ENCODE measurements at regions not wholly inside any gene's neighbourhood (a gene's known extent, or its start where the extent isn't known, plus 50 kb on each side); places are given as distances from the start of the nearest gene placed in this dataset.

DNA sequence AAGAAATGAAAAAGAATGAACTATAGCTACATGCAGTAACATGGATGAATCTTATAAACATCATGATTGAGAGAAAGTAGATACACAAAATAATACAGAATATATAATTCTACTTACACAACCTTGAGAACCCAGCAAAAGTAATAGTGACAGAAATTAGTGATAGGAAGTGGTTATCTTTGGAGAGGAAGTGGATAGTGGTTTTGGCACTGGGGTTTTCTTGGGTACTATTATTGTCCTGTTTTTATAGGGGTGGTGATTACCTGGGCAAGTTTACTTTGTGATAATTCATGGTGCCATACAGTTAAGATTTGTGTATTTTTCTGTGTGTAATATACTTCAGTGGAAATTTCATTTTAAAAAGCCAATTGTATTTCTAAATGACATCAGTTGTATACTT, 352.7 kb downstream of the AEBP2 start:
- no peak for TF ChIP-seq SP1 (IDR thresholded peaks at IDR 0.05; ENCODE audit: low read depth)
- TF ChIP-seq, protein P1, sequence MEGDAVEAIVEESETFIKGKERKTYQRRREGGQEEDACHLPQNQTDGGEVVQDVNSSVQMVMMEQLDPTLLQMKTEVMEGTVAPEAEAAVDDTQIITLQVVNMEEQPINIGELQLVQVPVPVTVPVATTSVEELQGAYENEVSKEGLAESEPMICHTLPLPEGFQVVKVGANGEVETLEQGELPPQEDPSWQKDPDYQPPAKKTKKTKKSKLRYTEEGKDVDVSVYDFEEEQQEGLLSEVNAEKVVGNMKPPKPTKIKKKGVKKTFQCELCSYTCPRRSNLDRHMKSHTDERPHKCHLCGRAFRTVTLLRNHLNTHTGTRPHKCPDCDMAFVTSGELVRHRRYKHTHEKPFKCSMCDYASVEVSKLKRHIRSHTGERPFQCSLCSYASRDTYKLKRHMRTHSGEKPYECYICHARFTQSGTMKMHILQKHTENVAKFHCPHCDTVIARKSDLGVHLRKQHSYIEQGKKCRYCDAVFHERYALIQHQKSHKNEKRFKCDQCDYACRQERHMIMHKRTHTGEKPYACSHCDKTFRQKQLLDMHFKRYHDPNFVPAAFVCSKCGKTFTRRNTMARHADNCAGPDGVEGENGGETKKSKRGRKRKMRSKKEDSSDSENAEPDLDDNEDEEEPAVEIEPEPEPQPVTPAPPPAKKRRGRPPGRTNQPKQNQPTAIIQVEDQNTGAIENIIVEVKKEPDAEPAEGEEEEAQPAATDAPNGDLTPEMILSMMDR (IDR thresholded peaks at IDR 0.05 in 2 of 3, conservative IDR thresholded peaks at IDR 0.05 in 1 of 3; ENCODE audit: borderline replicate concordance in 1 of 3, insufficient read depth in 1 of 3, low read depth in 2 of 3, low read length in 2 of 3): no peak
- no peak for TF ChIP-seq POLR2A (IDR thresholded peaks at IDR 0.05; ENCODE audit: borderline replicate concordance, extremely low read depth, insufficient read depth, insufficient read length)
- no peak for TF ChIP-seq REST (IDR thresholded peaks at IDR 0.05; ENCODE audit: low read depth)
- TF ChIP-seq EZH2 (IDR thresholded peaks at IDR 0.05): no peak
- TF ChIP-seq CEBPB (IDR thresholded peaks at IDR 0.05; ENCODE audit: low read depth): no peak
- TF ChIP-seq ZFX (IDR thresholded peaks at IDR 0.05): no peak
- no peak for TF ChIP-seq POLR2AphosphoS5 (IDR thresholded peaks at IDR 0.05; ENCODE audit: low read depth, low read length)
- TF ChIP-seq SIN3A (IDR thresholded peaks at IDR 0.05; ENCODE audit: low read depth): no peak
- TF ChIP-seq ZNF274 (IDR thresholded peaks at IDR 0.05; ENCODE audit: low read depth, low read length): no peak
- no peak for TF ChIP-seq RAD21 (IDR thresholded peaks at IDR 0.05; ENCODE audit: low read depth)
- no peak for TF ChIP-seq ZBTB33 (IDR thresholded peaks at IDR 0.05; ENCODE audit: extremely low read depth, insufficient replicate concordance, low read length)
- no peak for TF ChIP-seq SRF (IDR thresholded peaks at IDR 0.05; ENCODE audit: low read depth)
- TF ChIP-seq, protein P2, sequence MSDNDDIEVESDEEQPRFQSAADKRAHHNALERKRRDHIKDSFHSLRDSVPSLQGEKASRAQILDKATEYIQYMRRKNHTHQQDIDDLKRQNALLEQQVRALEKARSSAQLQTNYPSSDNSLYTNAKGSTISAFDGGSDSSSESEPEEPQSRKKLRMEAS (IDR thresholded peaks at IDR 0.05): no peak
